ENCODE measurements at regions not wholly inside any gene's neighbourhood (a gene's known extent, or its start where the extent isn't known, plus 50 kb on each side); places are given as distances from the start of the nearest gene placed in this dataset.

GRCh38 chr9:28004900-28005299 is 431.6 kb upstream of the C9orf72 start:
- TF ChIP-seq EZH2phosphoT487 (IDR thresholded peaks at IDR 0.05; ENCODE audit: borderline replicate concordance) (no peak), CTCF (conservative IDR thresholded peaks at IDR 0.05; ENCODE audit: low read length) (no peak)
- no peaks in the 10 kb centered on the region for H3K27me3 ChIP-seq (ENCODE audit: insufficient read depth, low read length, poor library complexity, severe bottlenecking)
- H3K36me3 ChIP-seq (ENCODE audit: insufficient read depth, low read length), result no peaks in the 10 kb centered on the region
- H3K4me3 ChIP-seq (ENCODE audit: low read length, poor library complexity, severe bottlenecking), result no peak overlapping the region
- H2AFZ ChIP-seq (ENCODE audit: low read length), result no peak overlapping the region
- no peak overlapping the region for H3K4me2 ChIP-seq (ENCODE audit: low read depth, low read length, poor library complexity, severe bottlenecking)
- no peak overlapping the region for H3K9ac ChIP-seq (ENCODE audit: low read depth, low read length, poor library complexity, severe bottlenecking)
- H3K9me2 ChIP-seq (replicated peaks; ENCODE audit: low read depth, low read length), result 0 out of 2 replicates have a peak, but pooled peaks cover 3% of the 10 kb centered on the region
- no peaks in the 10 kb centered on the region for H3K79me2 ChIP-seq (ENCODE audit: insufficient read depth, low read length)
- H3K9me3 ChIP-seq (ENCODE audit: insufficient read depth, low read depth, low read length), result no peaks in the 10 kb centered on the region
- H3K4me1 ChIP-seq (ENCODE audit: insufficient read depth, low read length, poor library complexity, severe bottlenecking), result no peaks in the 10 kb centered on the region
- no peaks in the 10 kb centered on the region for H3F3A ChIP-seq (ENCODE audit: low read depth)
- no peaks in the 10 kb centered on the region for H4K20me1 ChIP-seq (ENCODE audit: insufficient read depth, low read length, poor library complexity, severe bottlenecking)

GRCh38 chr9:28005779-28006178 is 432.5 kb upstream of the C9orf72 start:
- H4K20me1 ChIP-seq (ENCODE audit: insufficient read depth, low read length, poor library complexity, severe bottlenecking), result no peaks in the 10 kb centered on the region
- H3K4me2 ChIP-seq (ENCODE audit: low read depth, low read length, poor library complexity, severe bottlenecking), result no peak overlapping the region
- H3K79me2 ChIP-seq (ENCODE audit: insufficient read depth, low read length), result no peaks in the 10 kb centered on the region
- no peak overlapping the region for H3K9ac ChIP-seq (ENCODE audit: low read depth, low read length, poor library complexity, severe bottlenecking)
- no peaks in the 10 kb centered on the region for H3K9me3 ChIP-seq (ENCODE audit: insufficient read depth, low read depth, low read length)
- H3K27me3 ChIP-seq (ENCODE audit: insufficient read depth, low read length, poor library complexity, severe bottlenecking), result no peaks in the 10 kb centered on the region
- no peaks in the 10 kb centered on the region for H3K36me3 ChIP-seq (ENCODE audit: insufficient read depth, low read length)
- no peaks in the 10 kb centered on the region for H3K4me1 ChIP-seq (ENCODE audit: insufficient read depth, low read length, poor library complexity, severe bottlenecking)
- H3K9me2 ChIP-seq (replicated peaks; ENCODE audit: low read depth, low read length), result 0 out of 2 replicates have a peak, but pooled peaks cover 3% of the 10 kb centered on the region
- H3F3A ChIP-seq (ENCODE audit: low read depth), result no peaks in the 10 kb centered on the region
- no peak overlapping the region for H3K4me3 ChIP-seq (ENCODE audit: low read length, poor library complexity, severe bottlenecking)
- no peak overlapping the region for H2AFZ ChIP-seq (ENCODE audit: low read length)
- TF ChIP-seq CTCF (conservative IDR thresholded peaks at IDR 0.05; ENCODE audit: low read length) (no peak), EZH2phosphoT487 (IDR thresholded peaks at IDR 0.05; ENCODE audit: borderline replicate concordance) (no peak)

- Histone ChIP-seq H3K9ac (ENCODE audit: low read depth, low read length, poor library complexity, severe bottlenecking) (no peak overlapping the region), H3K4me2 (ENCODE audit: low read depth, low read length, poor library complexity, severe bottlenecking) (no peak overlapping the region), H3K4me3 (ENCODE audit: low read length, poor library complexity, severe bottlenecking) (no peak overlapping the region), H3K9me3 (ENCODE audit: insufficient read depth, low read depth, low read length) (no peaks in the 10 kb centered on the region), H2AFZ (ENCODE audit: low read length) (no peak overlapping the region), H3K4me1 (ENCODE audit: insufficient read depth, low read length, poor library complexity, severe bottlenecking) (no peaks in the 10 kb centered on the region), H3F3A (ENCODE audit: low read depth) (no peaks in the 10 kb centered on the region), H3K36me3 (ENCODE audit: insufficient read depth, low read length) (no peaks in the 10 kb centered on the region), H3K9me2 (replicated peaks; ENCODE audit: low read depth, low read length) (0 out of 2 replicates have a peak, but pooled peaks cover 3% of the 10 kb centered on the region), H3K79me2 (ENCODE audit: insufficient read depth, low read length) (no peaks in the 10 kb centered on the region), H3K27me3 (ENCODE audit: insufficient read depth, low read length, poor library complexity, severe bottlenecking) (no peaks in the 10 kb centered on the region), H4K20me1 (ENCODE audit: insufficient read depth, low read length, poor library complexity, severe bottlenecking) (no peaks in the 10 kb centered on the region)
- TF ChIP-seq CTCF (conservative IDR thresholded peaks at IDR 0.05; ENCODE audit: low read length), result no peak
- TF ChIP-seq EZH2phosphoT487 (IDR thresholded peaks at IDR 0.05; ENCODE audit: borderline replicate concordance), result no peak
Measured at GRCh38 chr9:28007097-28007817, 434.0 kb upstream of the C9orf72 start.

All from Loucy (cell line).